Heart left ventricle (tissue), 13 donors: ENCODE measurements at regions not wholly inside any gene's neighbourhood (a gene's known extent, or its start where the extent isn't known, plus 50 kb on each side); places are given as distances from the start of the nearest gene placed in this dataset.

Source experiments
- CTCF ChIP-seq, 12 donors: fragments of 200-600 bp; sonication (generic) in 4 of 12; IDR thresholded peaks; one replicate each; pipeline versions ENCODE4 v1.5.0 to v1.8.0; 2018 to 2022; ENCODE audit warnings: antibody characterized with exemption in 12 of 12, mild to moderate bottlenecking in 5 of 12
- POLR2A ChIP-seq, 2 donors: fragments of 450-650 bp; IDR thresholded peaks; one replicate each; pipeline ENCODE4 v1.6.1; 2017; ENCODE audit warnings: antibody characterized with exemption in 2 of 2, mild to moderate bottlenecking in 2 of 2, moderate library complexity in 2 of 2
- donor health status: ischemic (EF 13 %, LVEDD 7.1; RV severe dilation, severe dysfunction).
- donor health status: DM: no; HTN: yes; CAD: no.
- donor health status: DM: no; HTN: no; CAD: no.
- donor health status: ischemic (EF 25% LVEDD 6.9; RV normal size, moderate dysfunction).
- donor health status: ischemic (EF 25% LVEDD 5.7; RV mildly dilated, moderate dysfunction).
- donor health status: ischemic (EF 35%, LVEDD 5.7; RV mildly dilated, moderate dysfunction).
- donor health status: nonischemic (EF 11% LVEDD 7.7; RV severe dilation, severe dysfunction).
- donor health status: DM: yes; HTN: yes; CAD: no.
- donor health status: PGD.
- donor health status: ischemic (EF 29% LVEDD 5.4; RV normal size, mild dysfunction).
- donor health status: nonischemic (EF 23%, LVEDD 6.1; RV moderate dilation, normal function).

GRCh38 chr18:64322189-64322588 lies 173.3 kb upstream of the LINC00305 start:
- TF ChIP-seq CTCF (IDR thresholded peaks at IDR 0.05) = no peak
- no peak for TF ChIP-seq POLR2A (IDR thresholded peaks at IDR 0.05)
